GM19043 (cell line): ENCODE measurements at regions not wholly inside any gene's neighbourhood (a gene's known extent, or its start where the extent isn't known, plus 50 kb on each side); places are given as distances from the start of the nearest gene placed in this dataset.
"Not testable (repeated sequence)": the region's sequence is repeated elsewhere in the genome, so short reads cannot be mapped to it uniquely, and the experiment has no call there.

Source experiments
- ATAC-seq: cut with Tn5 transposase; IDR thresholded peaks from one replicate; pipeline ENCODE4 v1.9.1; 2021; ENCODE audit warnings: low read depth; ENCODE audit not compliant: unreplicated experiment

- ATAC-seq = no peak
These were observed 178.3 kb downstream of the CHIC2 start for GRCh38 chr4:53886090-53886489.

GRCh38 chr4:53885668-53886067 is 178.7 kb downstream of the CHIC2 start:
- no peak for ATAC-seq

GRCh38 chr4:53877096-53877495 is 187.3 kb downstream of the CHIC2 start:
- not testable (repeated sequence) for ATAC-seq

- ATAC-seq = no peak
These were observed 198.3 kb downstream of the CHIC2 start for GRCh38 chr4:53866055-53866454.

GRCh38 chr4:53865054-53865453 is 199.4 kb downstream of the CHIC2 start:
- no peak for ATAC-seq

GRCh38 chr4:53863736-53864365 is 200.6 kb downstream of the CHIC2 start:
- no peak for ATAC-seq

GRCh38 chr4:53863158-53863557 is 201.2 kb downstream of the CHIC2 start:
- ATAC-seq = no peak

GRCh38 chr4:53861856-53862610 is 202.4 kb downstream of the CHIC2 start:
- ATAC-seq = no peak

- no peak for ATAC-seq
These were observed 205.1 kb downstream of the CHIC2 start for GRCh38 chr4:53859305-53859704.

- ATAC-seq = no peak
These were observed 205.7 kb downstream of the CHIC2 start for GRCh38 chr4:53858744-53859143.

- ATAC-seq = no peak
These were observed 208.7 kb downstream of the CHIC2 start for GRCh38 chr4:53855581-53856250.

- ATAC-seq = no peak
These were observed 209.3 kb downstream of the CHIC2 start for GRCh38 chr4:53854991-53855568.

- no peak for ATAC-seq
These were observed 212.1 kb downstream of the CHIC2 start for GRCh38 chr4:53852343-53852742.

GRCh38 chr4:53847965-53848364 is 216.4 kb downstream of the CHIC2 start:
- no peak for ATAC-seq

GRCh38 chr4:53844551-53844950 is 219.9 kb downstream of the CHIC2 start:
- ATAC-seq = no peak

- no peak for ATAC-seq
These were observed 220.3 kb downstream of the CHIC2 start for GRCh38 chr4:53844133-53844532.

- no peak for ATAC-seq
These were observed 222.7 kb downstream of the CHIC2 start for GRCh38 chr4:53841711-53842110.

- ATAC-seq = no peak
These were observed 223.8 kb downstream of the CHIC2 start for GRCh38 chr4:53840643-53841042.

- not testable (repeated sequence) for ATAC-seq
These were observed 231.0 kb downstream of the CHIC2 start for GRCh38 chr4:53833302-53834003.

- ATAC-seq = no peak
These were observed 231.9 kb downstream of the CHIC2 start for GRCh38 chr4:53832549-53832948.

- no peak for ATAC-seq
These were observed 233.9 kb downstream of the CHIC2 start for GRCh38 chr4:53830511-53830910.
